CD1c-positive myeloid dendritic cell (primary cell): ENCODE measurements at regions not wholly inside any gene's neighbourhood (a gene's known extent, or its start where the extent isn't known, plus 50 kb on each side); places are given as distances from the start of the nearest gene placed in this dataset.
"Not testable (repeated sequence)": the region's sequence is repeated elsewhere in the genome, so short reads cannot be mapped to it uniquely, and the experiment has no call there.

ENCODE experiments used
- DNase-seq: peaks from one replicate; pipeline ENCODE4 v3.0.0-alpha.2; 2016; ENCODE audit errors: extremely low spot score

DNA sequence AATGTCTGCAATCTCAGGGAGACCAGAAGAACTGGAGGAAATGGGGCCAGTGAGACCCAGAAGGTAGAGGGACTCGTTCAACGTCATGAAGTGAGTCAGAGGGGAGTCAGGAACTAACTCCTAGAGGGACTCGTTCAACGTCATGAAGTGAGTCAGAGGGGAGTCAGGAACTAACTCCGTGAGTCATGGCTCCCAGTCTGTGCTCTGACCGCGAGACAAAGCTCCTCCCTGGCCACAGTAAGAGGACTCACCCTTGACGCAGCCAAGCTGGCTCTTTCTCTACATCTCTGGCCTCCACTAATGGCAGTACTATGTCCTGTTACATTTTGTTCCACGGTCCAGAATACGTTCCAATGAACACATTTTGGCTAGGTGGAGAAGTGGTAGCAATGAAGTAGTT, 902.5 kb downstream of the KCNJ2 start:
- no peak for DNase-seq

DNA sequence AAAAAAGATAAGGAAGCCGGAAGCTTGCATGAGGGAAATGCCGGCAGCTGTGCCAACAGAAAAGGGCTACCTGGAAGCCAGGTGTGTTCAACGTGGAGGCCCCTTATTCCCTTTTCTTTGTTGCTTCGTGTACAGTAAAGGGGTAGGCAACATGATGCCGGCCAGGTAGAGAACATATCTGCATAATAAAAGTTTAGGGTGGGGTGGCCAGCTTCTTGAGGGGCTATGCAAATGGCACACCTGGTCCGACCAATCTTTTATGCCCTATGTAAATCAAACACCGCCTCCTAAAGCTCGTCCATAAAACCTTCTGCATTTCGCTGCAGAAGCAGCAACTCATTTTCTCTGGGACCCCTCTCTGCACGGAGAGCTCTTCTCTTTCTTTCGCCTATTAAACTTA, 911.6 kb downstream of the KCNJ2 start:
- no peak for DNase-seq

DNA sequence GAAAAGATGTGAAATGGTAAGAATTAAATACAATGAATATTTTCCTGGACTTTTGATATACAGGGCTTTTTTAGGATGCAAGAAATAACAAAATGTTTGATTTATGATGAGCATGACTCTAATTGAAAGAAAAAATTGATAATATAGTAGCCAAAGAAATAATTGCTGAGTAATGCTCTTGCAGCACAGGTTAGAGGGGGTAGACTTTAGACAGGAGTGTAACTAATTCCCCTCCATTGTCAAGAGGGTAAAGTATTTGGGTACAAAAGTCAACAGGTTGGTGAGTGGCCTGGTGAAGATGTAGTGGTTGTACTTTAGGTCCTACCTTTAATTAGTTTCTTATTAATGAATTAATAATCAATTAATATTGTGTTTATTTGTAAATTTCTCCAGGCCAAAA, 912.3 kb downstream of the KCNJ2 start:
- no peak for DNase-seq

DNA sequence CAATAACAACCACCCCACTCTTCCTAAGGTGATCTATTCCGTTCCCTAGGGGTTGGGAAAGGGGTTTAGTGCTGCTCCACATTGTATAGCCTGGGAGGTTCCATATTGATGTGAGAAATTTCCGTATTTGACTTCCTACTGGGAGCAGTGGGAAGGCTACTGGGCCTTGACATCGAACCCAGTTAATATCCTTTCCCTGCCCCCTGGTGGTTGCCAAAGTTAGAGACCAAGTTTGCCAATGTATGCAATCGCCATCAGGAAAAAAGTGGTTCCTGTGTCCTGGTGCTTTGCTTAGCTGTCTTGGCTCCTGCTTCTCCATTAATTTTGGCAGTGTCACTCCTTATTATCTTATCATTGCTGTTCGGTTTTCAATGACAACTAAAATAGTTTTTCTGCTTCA, 914.9 kb downstream of the KCNJ2 start:
- peak; percentile 35 for DNase-seq

GRCh38 chr17:71084838-71085237, 915.5 kb downstream of the KCNJ2 start:
- no peak for DNase-seq

- peak; percentile 3 for DNase-seq
Observed at GRCh38 chr17:71085238-71086033, 916.1 kb downstream of the KCNJ2 start.

GRCh38 chr17:71089431-71089830, 920.1 kb downstream of the KCNJ2 start:
- DNase-seq = no peak

DNA sequence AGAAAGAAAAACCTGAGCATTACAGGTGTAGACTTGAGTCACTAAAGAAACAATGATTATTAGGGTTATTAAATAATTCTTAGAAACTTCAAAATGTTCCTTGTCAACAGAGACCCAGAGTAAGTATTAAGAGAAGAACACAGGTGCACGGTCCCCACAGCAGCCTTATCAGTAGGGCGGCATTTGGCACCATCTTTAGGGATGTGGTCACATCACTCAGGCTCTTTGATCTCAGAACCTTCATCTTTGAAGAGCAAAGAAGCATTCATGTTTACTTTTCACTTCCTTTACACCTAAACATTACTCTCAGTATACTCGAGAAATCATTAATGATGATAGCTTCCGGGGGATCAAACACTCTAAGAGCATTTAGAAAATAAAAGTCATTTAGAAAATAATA, 928.7 kb downstream of the KCNJ2 start:
- DNase-seq = no peak

GRCh38 chr17:71099003-71099714, 929.8 kb downstream of the KCNJ2 start:
- DNase-seq = no peak

- DNase-seq = no peak
Observed at GRCh38 chr17:71102777-71103176, 933.4 kb downstream of the KCNJ2 start.

- DNase-seq = no peak
Observed at GRCh38 chr17:71104225-71104624, 934.9 kb downstream of the KCNJ2 start.

DNA sequence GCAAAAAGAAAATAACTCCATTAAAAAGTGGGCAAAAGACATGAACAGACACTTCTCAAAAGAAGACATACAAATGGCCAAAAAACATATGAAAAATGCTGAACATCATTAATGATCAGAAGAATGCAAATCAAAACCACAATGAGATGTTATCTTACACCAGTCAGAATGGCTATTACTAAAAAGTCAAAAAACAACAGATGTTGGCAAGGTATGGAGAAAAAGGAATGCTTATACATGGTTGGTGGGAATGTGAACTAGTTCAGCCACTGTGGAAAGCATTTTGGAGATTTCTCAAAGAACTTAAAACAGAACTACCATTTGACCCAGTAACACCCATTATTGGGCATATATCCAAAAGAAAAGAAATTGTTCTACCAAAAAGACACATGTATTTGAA, 936.7 kb downstream of the KCNJ2 start:
- not testable (repeated sequence) for DNase-seq

DNA sequence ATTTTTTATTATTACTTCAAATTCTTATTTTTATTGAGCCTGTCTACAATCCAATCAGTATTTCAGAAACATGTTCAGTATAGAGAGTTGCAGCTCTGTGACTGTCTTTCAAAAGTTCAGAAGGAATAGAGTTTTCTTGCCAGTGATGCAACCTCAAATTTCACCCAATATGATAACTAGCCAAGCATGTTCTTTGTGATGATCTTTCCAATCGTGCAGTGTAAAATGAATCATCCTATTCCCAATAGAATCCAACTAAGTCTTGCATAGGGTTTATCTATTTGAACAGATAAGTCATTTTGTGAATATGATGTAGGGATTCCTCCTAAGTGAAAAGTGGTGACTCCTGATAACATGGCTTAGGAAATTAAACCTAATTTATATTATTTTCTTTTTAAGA, 937.8 kb downstream of the KCNJ2 start:
- DNase-seq = no peak

GRCh38 chr17:71109697-71110096, 940.4 kb downstream of the KCNJ2 start:
- no peak for DNase-seq

DNA sequence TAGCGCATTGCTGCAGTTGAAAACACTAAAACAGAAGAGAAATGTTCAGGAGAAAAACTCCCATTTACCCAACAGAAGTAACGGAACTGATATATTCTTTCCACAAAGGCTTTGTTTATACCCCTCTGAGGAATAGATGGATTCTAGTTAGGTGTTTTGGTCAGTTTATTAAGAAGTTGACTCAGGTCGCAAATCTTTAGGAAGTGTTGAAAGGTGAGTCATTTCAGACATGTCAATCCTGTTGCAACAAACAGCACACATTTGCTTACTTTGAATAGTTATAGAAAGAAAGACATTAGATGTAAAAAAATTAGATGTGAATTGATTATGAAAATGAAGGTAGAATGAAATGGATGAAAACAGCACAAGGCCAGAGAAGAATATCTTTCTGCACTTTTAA, 941.0 kb downstream of the KCNJ2 start:
- no peak for DNase-seq

DNA sequence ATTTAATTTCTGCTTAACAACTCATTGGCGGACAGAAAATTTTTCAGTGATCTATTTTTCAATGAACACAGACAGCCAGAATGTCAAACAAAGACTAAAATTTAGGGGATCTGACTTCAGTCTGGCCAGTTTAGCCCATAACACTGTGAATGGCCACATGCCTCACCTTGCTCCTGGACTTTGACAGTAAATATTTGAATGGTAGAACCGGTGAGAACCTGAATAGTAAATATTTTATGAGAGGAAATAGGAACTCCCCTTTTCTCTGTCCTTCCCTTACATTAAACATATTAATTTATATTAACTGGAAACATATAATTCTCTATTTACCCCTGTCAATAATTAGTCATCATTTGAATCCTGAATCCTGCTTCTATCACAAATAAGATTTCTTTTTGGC, 942.1 kb downstream of the KCNJ2 start:
- no peak for DNase-seq

GRCh38 chr17:71111934-71112333, 942.6 kb downstream of the KCNJ2 start:
- no peak for DNase-seq

GRCh38 chr17:71113347-71113746, 944.0 kb downstream of the KCNJ2 start:
- DNase-seq = no peak

- DNase-seq = no peak
Observed at GRCh38 chr17:71114911-71115668, 945.8 kb downstream of the KCNJ2 start.

DNA sequence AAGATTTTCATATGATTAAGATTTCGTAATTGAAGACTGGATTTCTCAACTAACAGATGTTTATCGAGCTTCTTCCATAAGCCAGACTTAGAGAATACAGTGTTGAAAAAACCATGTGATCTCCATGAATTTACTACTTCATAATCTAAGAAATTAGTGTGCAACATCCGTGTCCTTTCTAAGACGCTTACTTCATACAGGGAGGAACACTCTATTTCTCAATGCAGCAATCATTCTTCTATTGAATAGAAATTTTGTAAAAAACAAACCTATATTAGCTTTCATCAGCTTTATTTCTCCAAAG, 946.3 kb downstream of the KCNJ2 start:
- no peak for DNase-seq

GRCh38 chr17:71117466-71117865, 948.1 kb downstream of the KCNJ2 start:
- no peak for DNase-seq

DNA sequence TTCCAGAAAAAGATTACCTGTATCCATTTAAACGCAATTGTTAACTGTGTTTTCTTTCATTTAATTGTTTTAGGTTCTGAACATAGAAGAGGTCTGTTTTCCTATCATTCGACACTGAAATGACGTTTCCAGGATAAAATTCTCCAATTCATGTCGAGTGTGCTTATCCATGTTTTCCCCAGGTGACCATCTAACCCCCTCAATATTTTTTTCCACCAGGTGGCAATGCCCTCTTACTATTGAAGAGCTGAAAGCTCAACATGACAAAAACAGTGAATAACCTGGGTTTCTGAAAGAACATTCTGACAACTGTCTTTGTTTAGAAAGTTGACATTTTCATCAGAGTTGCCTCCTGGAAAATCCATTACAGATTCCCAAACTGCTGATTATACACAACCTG, 948.7 kb downstream of the KCNJ2 start:
- DNase-seq = no peak

DNA sequence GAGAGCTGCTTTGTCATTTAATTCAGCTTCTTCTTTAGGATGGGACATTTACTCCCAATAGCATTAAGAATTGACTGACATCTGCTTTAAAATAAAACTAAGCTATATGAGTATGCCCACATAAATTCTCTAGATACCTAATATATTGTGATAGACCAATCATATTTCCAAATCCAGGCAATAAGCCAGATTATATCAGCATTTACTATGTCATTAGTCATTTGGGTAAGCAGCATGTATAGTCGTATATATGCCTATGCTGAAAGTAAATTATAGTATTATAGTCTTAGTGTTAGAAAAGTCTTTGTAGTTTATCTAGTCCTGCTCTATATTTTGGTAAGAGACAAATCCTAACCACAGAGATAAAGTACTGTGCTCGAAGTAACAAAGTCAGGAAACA, 958.1 kb downstream of the KCNJ2 start:
- no peak for DNase-seq
